ENCODE measurements at regions not wholly inside any gene's neighbourhood (a gene's known extent, or its start where the extent isn't known, plus 50 kb on each side); places are given as distances from the start of the nearest gene placed in this dataset.
"Not testable (repeated sequence)": the region's sequence is repeated elsewhere in the genome, so short reads cannot be mapped to it uniquely, and the experiment has no call there.

DNA sequence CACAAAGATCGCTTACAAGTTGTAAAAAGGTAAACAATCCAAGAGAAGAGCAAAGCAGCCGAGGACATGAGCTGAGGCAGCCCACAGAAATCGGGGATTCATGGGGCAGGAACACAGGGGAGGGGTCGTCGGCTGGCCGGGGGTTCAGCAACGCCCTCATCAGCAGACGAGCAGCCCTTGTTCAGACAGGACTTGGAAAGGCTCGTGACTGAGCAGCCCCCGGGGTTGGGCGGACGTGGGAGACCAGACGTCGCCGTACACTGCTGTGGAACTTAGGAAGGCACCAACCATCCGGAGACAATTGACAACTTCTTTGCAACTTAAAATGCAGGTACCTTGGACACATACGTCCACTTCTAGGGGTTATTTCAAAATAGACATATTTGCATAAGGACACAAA lies 370.5 kb downstream of the BRD1 start:
- Histone ChIP-seq H3F3A (ENCODE audit: insufficient read depth, low read length) (no peaks in the 10 kb centered on the region), H3K27me3 (replicated peaks; ENCODE audit: insufficient read depth, low read length) (no peaks in the 10 kb centered on the region), H3K9me2 (replicated peaks; ENCODE audit: insufficient read depth, low read length) (no peaks in the 10 kb centered on the region), H3K27ac (ENCODE audit: low read length) (no peak overlapping the region), H3K36me3 (replicated peaks; ENCODE audit: insufficient read depth, low read length) (no peaks in the 10 kb centered on the region), H2AFZ (ENCODE audit: low read length) (no peak overlapping the region), H3K9ac (ENCODE audit: low read length) (no peak overlapping the region), H3K4me2 (ENCODE audit: low read depth, low read length) (no peak overlapping the region), H3K4me3 (ENCODE audit: low read length) (no peak overlapping the region), H3K79me2 (ENCODE audit: low read length) (no peaks in the 10 kb centered on the region), H3K9me3 (replicated peaks; ENCODE audit: insufficient read depth, low read length) (no peaks in the 10 kb centered on the region), H3K4me1 (ENCODE audit: low read length) (no peaks in the 10 kb centered on the region), H4K20me1 (ENCODE audit: insufficient read depth, low read length) (no peaks in the 10 kb centered on the region)
- TF ChIP-seq EZH2phosphoT487 (IDR thresholded peaks at IDR 0.05; ENCODE audit: low read length) = no peak
- TF ChIP-seq EZH2 (optimal IDR thresholded peaks at IDR 0.05; ENCODE audit: low read depth, low read length) = no peak
- no peak for DNase-seq

DNA sequence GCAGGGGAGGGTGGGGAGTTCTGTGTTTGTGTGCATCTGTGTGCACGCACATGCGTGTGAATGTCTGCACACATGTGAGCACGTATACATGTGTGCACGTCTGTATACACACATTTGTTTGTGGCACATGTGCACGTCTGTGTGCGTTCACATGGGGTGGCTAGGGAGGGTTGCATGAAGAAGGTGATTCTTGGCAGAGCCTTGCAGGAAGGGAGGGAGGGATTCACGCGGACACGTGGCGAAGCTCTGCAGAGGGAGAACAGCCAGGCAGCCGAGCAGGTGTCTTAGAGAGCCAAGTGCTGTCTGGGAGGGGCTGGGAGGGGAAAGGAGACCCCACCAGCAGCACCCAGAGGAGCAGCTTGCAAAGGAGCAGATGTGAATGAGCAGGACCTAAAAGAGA lies 372.1 kb downstream of the BRD1 start:
- no peak for DNase-seq
- no peaks in the 10 kb centered on the region for H3F3A ChIP-seq (ENCODE audit: insufficient read depth, low read length)
- H3K36me3 ChIP-seq (replicated peaks; ENCODE audit: insufficient read depth, low read length) = no peaks in the 10 kb centered on the region
- H3K27ac ChIP-seq (ENCODE audit: low read length) = no peak overlapping the region
- H3K79me2 ChIP-seq (ENCODE audit: low read length) = no peaks in the 10 kb centered on the region
- no peaks in the 10 kb centered on the region for H4K20me1 ChIP-seq (ENCODE audit: insufficient read depth, low read length)
- no peaks in the 10 kb centered on the region for H3K9me3 ChIP-seq (replicated peaks; ENCODE audit: insufficient read depth, low read length)
- H3K4me1 ChIP-seq (ENCODE audit: low read length) = no peaks in the 10 kb centered on the region
- H2AFZ ChIP-seq (ENCODE audit: low read length) = no peak overlapping the region
- no peak overlapping the region for H3K4me2 ChIP-seq (ENCODE audit: low read depth, low read length)
- H3K4me3 ChIP-seq (ENCODE audit: low read length) = no peak overlapping the region
- no peaks in the 10 kb centered on the region for H3K27me3 ChIP-seq (replicated peaks; ENCODE audit: insufficient read depth, low read length)
- TF ChIP-seq, protein P1, sequence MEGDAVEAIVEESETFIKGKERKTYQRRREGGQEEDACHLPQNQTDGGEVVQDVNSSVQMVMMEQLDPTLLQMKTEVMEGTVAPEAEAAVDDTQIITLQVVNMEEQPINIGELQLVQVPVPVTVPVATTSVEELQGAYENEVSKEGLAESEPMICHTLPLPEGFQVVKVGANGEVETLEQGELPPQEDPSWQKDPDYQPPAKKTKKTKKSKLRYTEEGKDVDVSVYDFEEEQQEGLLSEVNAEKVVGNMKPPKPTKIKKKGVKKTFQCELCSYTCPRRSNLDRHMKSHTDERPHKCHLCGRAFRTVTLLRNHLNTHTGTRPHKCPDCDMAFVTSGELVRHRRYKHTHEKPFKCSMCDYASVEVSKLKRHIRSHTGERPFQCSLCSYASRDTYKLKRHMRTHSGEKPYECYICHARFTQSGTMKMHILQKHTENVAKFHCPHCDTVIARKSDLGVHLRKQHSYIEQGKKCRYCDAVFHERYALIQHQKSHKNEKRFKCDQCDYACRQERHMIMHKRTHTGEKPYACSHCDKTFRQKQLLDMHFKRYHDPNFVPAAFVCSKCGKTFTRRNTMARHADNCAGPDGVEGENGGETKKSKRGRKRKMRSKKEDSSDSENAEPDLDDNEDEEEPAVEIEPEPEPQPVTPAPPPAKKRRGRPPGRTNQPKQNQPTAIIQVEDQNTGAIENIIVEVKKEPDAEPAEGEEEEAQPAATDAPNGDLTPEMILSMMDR (IDR thresholded peaks at IDR 0.05; ENCODE audit: low read length) = no peak
- TF ChIP-seq EZH2 (optimal IDR thresholded peaks at IDR 0.05; ENCODE audit: low read depth, low read length) = no peak
- no peak for TF ChIP-seq EZH2phosphoT487 (IDR thresholded peaks at IDR 0.05; ENCODE audit: low read length)
- no peak overlapping the region for H3K9ac ChIP-seq (ENCODE audit: low read length)
- H3K9me2 ChIP-seq (replicated peaks; ENCODE audit: insufficient read depth, low read length) = no peaks in the 10 kb centered on the region

DNA sequence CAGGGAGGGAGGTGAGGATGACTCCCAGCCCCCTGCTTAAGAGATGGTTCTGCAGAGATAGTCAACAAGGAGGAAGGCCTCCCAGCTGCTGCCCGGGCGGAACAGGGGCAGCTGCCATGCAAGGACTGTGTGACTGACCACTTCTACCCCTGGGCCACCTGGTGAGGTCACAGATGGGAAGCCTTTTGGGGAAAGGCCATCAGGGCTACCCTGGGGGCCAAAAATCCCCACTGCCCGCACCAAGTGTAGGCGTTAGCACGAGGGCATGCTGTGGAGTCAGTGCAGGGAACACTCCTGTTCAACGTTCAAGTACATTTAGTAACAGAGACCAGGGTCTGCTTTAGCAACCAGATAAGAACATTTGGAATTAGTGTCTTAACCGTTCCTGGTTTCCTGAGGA lies 372.9 kb downstream of the BRD1 start:
- Histone ChIP-seq H3K27me3 (replicated peaks; ENCODE audit: insufficient read depth, low read length) (no peaks in the 10 kb centered on the region), H3K36me3 (replicated peaks; ENCODE audit: insufficient read depth, low read length) (no peaks in the 10 kb centered on the region), H3K9me2 (replicated peaks; ENCODE audit: insufficient read depth, low read length) (no peaks in the 10 kb centered on the region), H3K4me3 (ENCODE audit: low read length) (no peak overlapping the region), H4K20me1 (ENCODE audit: insufficient read depth, low read length) (no peaks in the 10 kb centered on the region), H3K9me3 (replicated peaks; ENCODE audit: insufficient read depth, low read length) (no peaks in the 10 kb centered on the region), H3K79me2 (ENCODE audit: low read length) (no peaks in the 10 kb centered on the region), H3K27ac (ENCODE audit: low read length) (no peak overlapping the region), H3K4me2 (ENCODE audit: low read depth, low read length) (no peak overlapping the region), H3K4me1 (ENCODE audit: low read length) (no peaks in the 10 kb centered on the region), H2AFZ (ENCODE audit: low read length) (no peak overlapping the region), H3K9ac (ENCODE audit: low read length) (no peak overlapping the region), H3F3A (ENCODE audit: insufficient read depth, low read length) (no peaks in the 10 kb centered on the region)
- DNase-seq = no peak
- no peak for TF ChIP-seq EZH2phosphoT487 (IDR thresholded peaks at IDR 0.05; ENCODE audit: low read length)
- TF ChIP-seq, protein P1 (IDR thresholded peaks at IDR 0.05; ENCODE audit: low read length) = no peak
- no peak for TF ChIP-seq EZH2 (optimal IDR thresholded peaks at IDR 0.05; ENCODE audit: low read depth, low read length)

DNA sequence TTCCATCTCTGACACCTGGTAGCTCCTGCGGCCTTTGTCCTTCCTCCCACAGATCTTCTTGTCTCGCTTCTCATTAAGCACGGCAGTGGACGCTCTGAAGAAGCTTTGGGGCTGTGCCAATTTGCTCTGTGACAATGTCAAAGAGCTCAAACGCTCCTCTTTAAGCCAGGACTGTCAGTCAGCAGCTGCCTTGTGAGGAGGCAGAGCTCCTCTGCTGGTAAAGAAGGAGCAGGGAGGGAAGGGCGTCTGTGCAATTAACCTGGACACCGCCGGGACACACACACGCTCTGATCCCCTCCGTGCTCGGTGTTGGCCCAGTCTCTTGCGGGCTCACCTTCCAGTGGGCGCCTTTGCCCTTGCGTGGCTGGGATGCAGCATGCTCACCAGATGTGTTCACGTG lies 373.9 kb downstream of the BRD1 start:
- Histone ChIP-seq H3K9me2 (replicated peaks; ENCODE audit: insufficient read depth, low read length) (no peaks in the 10 kb centered on the region), H2AFZ (ENCODE audit: low read length) (no peak overlapping the region), H3K9ac (ENCODE audit: low read length) (no peak overlapping the region), H3F3A (ENCODE audit: insufficient read depth, low read length) (no peaks in the 10 kb centered on the region), H4K20me1 (ENCODE audit: insufficient read depth, low read length) (no peaks in the 10 kb centered on the region), H3K4me3 (ENCODE audit: low read length) (no peak overlapping the region), H3K4me1 (ENCODE audit: low read length) (no peaks in the 10 kb centered on the region), H3K36me3 (replicated peaks; ENCODE audit: insufficient read depth, low read length) (no peaks in the 10 kb centered on the region), H3K9me3 (replicated peaks; ENCODE audit: insufficient read depth, low read length) (no peaks in the 10 kb centered on the region), H3K79me2 (ENCODE audit: low read length) (no peaks in the 10 kb centered on the region), H3K4me2 (ENCODE audit: low read depth, low read length) (no peak overlapping the region), H3K27ac (ENCODE audit: low read length) (no peak overlapping the region), H3K27me3 (replicated peaks; ENCODE audit: insufficient read depth, low read length) (no peaks in the 10 kb centered on the region)
- DNase-seq = no peak
- no peak for TF ChIP-seq EZH2 (optimal IDR thresholded peaks at IDR 0.05; ENCODE audit: low read depth, low read length)
- TF ChIP-seq, protein P1 (IDR thresholded peaks at IDR 0.05; ENCODE audit: low read length) = no peak
- no peak for TF ChIP-seq EZH2phosphoT487 (IDR thresholded peaks at IDR 0.05; ENCODE audit: low read length)

DNA sequence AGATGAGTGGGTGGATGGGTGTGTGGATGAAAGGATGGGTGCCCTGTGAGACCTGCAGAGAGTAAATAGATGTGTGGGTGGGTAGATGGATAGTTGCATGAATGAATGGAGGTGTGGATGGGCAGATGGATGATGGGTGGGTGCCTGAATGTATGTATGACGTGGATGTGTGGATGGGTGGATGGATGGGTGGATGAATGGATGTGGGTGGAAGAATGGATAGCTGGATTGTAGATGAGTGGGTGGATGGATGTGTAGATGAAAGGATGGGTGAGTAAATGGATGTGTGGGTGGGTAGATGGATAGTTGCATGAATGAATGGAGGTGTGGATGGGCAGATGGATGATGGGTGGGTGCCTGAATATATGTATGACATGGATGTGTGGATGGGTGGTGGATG lies 374.7 kb downstream of the BRD1 start:
- not testable (repeated sequence) for H2AFZ ChIP-seq (ENCODE audit: low read length); H4K20me1 ChIP-seq (ENCODE audit: insufficient read depth, low read length); H3K9me2 ChIP-seq (replicated peaks; ENCODE audit: insufficient read depth, low read length); H3K27me3 ChIP-seq (replicated peaks; ENCODE audit: insufficient read depth, low read length); H3K4me1 ChIP-seq (ENCODE audit: low read length); DNase-seq; H3K9ac ChIP-seq (ENCODE audit: low read length); H3K4me2 ChIP-seq (ENCODE audit: low read depth, low read length); H3F3A ChIP-seq (ENCODE audit: insufficient read depth, low read length); H3K79me2 ChIP-seq (ENCODE audit: low read length); H3K4me3 ChIP-seq (ENCODE audit: low read length); H3K9me3 ChIP-seq (replicated peaks; ENCODE audit: insufficient read depth, low read length); H3K36me3 ChIP-seq (replicated peaks; ENCODE audit: insufficient read depth, low read length); H3K27ac ChIP-seq (ENCODE audit: low read length)

Measured in MM.1S (cell line).